Neural cell (in vitro differentiated cells): ENCODE measurements at regions not wholly inside any gene's neighbourhood (a gene's known extent, or its start where the extent isn't known, plus 50 kb on each side); places are given as distances from the start of the nearest gene placed in this dataset.

ENCODE experiments used
- H2AFZ ChIP-seq: fragments of 200-600, 300-800 bp; sonication (generic), shearing (Covaris generic); 2 replicates; pipeline ENCODE4 v1.6.0; 2014; ENCODE audit warnings: low read depth, mild to moderate bottlenecking, antibody characterized with exemption, low read length, moderate library complexity
- H3F3A ChIP-seq: fragments of 200-600 bp; shearing (Covaris generic); 2 replicates; pipeline ENCODE4 v1.6.1; 2016; ENCODE audit warnings: mild to moderate bottlenecking, moderate library complexity, mixed read lengths, antibody characterized with exemption, low read length; ENCODE audit not compliant: insufficient read depth, poor library complexity, severe bottlenecking
- H3K27ac ChIP-seq: fragments of 200-600, 300-800 bp; sonication (generic), shearing (Covaris generic); 2 replicates; pipeline ENCODE4 v1.5.1; 2014; ENCODE audit warnings: mild to moderate bottlenecking, low read length, moderate library complexity
- H3K27me3 ChIP-seq: fragments of 300-800, 200-600 bp; sonication (generic), shearing (Covaris generic); 2 replicates; pipeline ENCODE4 v1.6.0; 2014; ENCODE audit warnings: mild to moderate bottlenecking, low read depth, low read length, moderate library complexity; ENCODE audit not compliant: insufficient read depth
- H3K36me3 ChIP-seq: fragments of 300-800, 200-600 bp; sonication (generic), shearing (Covaris generic); 2 replicates; pipeline ENCODE4 v1.5.1; 2014; ENCODE audit warnings: mild to moderate bottlenecking, antibody characterized with exemption, low read length, moderate library complexity; ENCODE audit not compliant: insufficient read depth
- H3K4me2 ChIP-seq: fragments of 300-800, 200-600 bp; sonication (generic), shearing (Covaris generic); 2 replicates; pipeline ENCODE4 v1.6.0; 2014; ENCODE audit warnings: mild to moderate bottlenecking, low read length
- H3K4me3 ChIP-seq: fragments of 300-800, 200-600 bp; sonication (generic), shearing (Covaris generic); 2 replicates; pipeline ENCODE4 v1.5.1; 2014; ENCODE audit warnings: mild to moderate bottlenecking, low read length, moderate library complexity
- H3K79me2 ChIP-seq: fragments of 200-600 bp; shearing (Covaris generic); replicated peaks from 2 replicates; pipeline ENCODE4 v1.6.0; 2014; ENCODE audit warnings: mild to moderate bottlenecking, low read length, moderate library complexity; ENCODE audit not compliant: insufficient read depth
- H3K9ac ChIP-seq: fragments of 300-800, 200-600 bp; sonication (generic), shearing (Covaris generic); 2 replicates; pipeline ENCODE4 v1.6.1; 2016; ENCODE audit warnings: mild to moderate bottlenecking, low read length, mixed read lengths
- H3K9me2 ChIP-seq: fragments of 200-600 bp; shearing (Covaris generic); 2 replicates; pipeline ENCODE4 v1.6.1; 2016; ENCODE audit warnings: mild to moderate bottlenecking, low read length, mixed read lengths; ENCODE audit not compliant: insufficient read depth
- H3K9me3 ChIP-seq: fragments of 200-600, 300-800 bp; sonication (generic), shearing (Covaris generic); 2 replicates; pipeline ENCODE4 v1.6.1; 2016; ENCODE audit warnings: mild to moderate bottlenecking, mixed run types, low read length, moderate library complexity, mixed read lengths
- H4K20me1 ChIP-seq: fragments of 200-600 bp; shearing (Covaris generic); 2 replicates; pipeline ENCODE4 v1.6.1; 2016; ENCODE audit warnings: mild to moderate bottlenecking, mixed run types; ENCODE audit not compliant: insufficient read depth
- CTCF ChIP-seq: fragments of 450-650 bp; IDR thresholded peaks from 2 replicates; pipeline ENCODE4 v1.5.1; 2014; ENCODE audit warnings: antibody characterized with exemption, mild to moderate bottlenecking, moderate library complexity; ENCODE audit not compliant: poor library complexity, severe bottlenecking
- EP300 ChIP-seq: fragments of 450-650 bp; conservative IDR thresholded peaks from 2 replicates; pipeline ENCODE4 v1.6.1; 2014; ENCODE audit warnings: antibody characterized with exemption, mild to moderate bottlenecking, moderate library complexity; ENCODE audit not compliant: poor library complexity, severe bottlenecking
- EZH2 ChIP-seq: fragments of 200-600, 300-800 bp; shearing (Covaris generic), sonication (generic); IDR thresholded peaks from 2 replicates; pipeline ENCODE4 v1.6.1; 2014; ENCODE audit warnings: antibody characterized with exemption, low read length, borderline replicate concordance, mild to moderate bottlenecking; ENCODE audit not compliant: insufficient read depth, poor library complexity, severe bottlenecking
- MXI1 ChIP-seq: fragments of 450-650 bp; conservative IDR thresholded peaks from 2 replicates; pipeline ENCODE4 v1.6.1; 2014; ENCODE audit warnings: antibody characterized with exemption, mild to moderate bottlenecking; ENCODE audit not compliant: poor library complexity, severe bottlenecking
- POLR2AphosphoS5 ChIP-seq: IDR thresholded peaks from 2 replicates; pipeline ENCODE4 v1.6.1; 2012
- RAD21 ChIP-seq: fragments of 450-650 bp; conservative IDR thresholded peaks from 2 replicates; pipeline ENCODE4 v1.6.1; 2014; ENCODE audit warnings: antibody characterized with exemption, mild to moderate bottlenecking, moderate library complexity
- REST ChIP-seq: IDR thresholded peaks from 2 replicates; pipeline ENCODE4 v1.6.1; 2012; ENCODE audit warnings: borderline replicate concordance
- SMC3 ChIP-seq: fragments of 450-650 bp; conservative IDR thresholded peaks from 2 replicates; pipeline ENCODE4 v1.6.1; 2014; ENCODE audit warnings: antibody characterized with exemption, mild to moderate bottlenecking, moderate library complexity; ENCODE audit not compliant: poor library complexity
- TAF1 ChIP-seq: IDR thresholded peaks from 2 replicates; pipeline ENCODE4 v1.6.1; 2012; ENCODE audit warnings: low read depth

GRCh38 chr12:13891902-13892301 is 89.5 kb downstream of the GRIN2B start:
- Histone ChIP-seq H3K9me3 (no peaks in the 10 kb centered on the region), H3K27me3 (no peaks in the 10 kb centered on the region), H3F3A (no peaks in the 10 kb centered on the region), H3K4me2 (no peak overlapping the region), H2AFZ (no peak overlapping the region), H3K9ac (no peak overlapping the region), H3K27ac (no peak overlapping the region), H4K20me1 (no peaks in the 10 kb centered on the region), H3K4me3 (no peak overlapping the region), H3K36me3 (no peaks in the 10 kb centered on the region), H3K79me2 (no peaks in the 10 kb centered on the region), H3K9me2 (no peaks in the 10 kb centered on the region)
- TF ChIP-seq RAD21 (no peak), EP300 (no peak), MXI1 (no peak), REST (no peak), EZH2 (no peak), POLR2AphosphoS5 (no peak)

- H3F3A ChIP-seq, result no peaks in the 10 kb centered on the region
- H3K27me3 ChIP-seq, result no peaks in the 10 kb centered on the region
- no peaks in the 10 kb centered on the region for H4K20me1 ChIP-seq
- no peak overlapping the region for H2AFZ ChIP-seq
- no peaks in the 10 kb centered on the region for H3K9me3 ChIP-seq
- no peak overlapping the region for H3K4me2 ChIP-seq
- TF ChIP-seq REST (no peak), POLR2AphosphoS5 (no peak), EZH2 (no peak), CTCF (no peak), EP300 (no peak), SMC3 (no peak), RAD21 (no peak), TAF1 (no peak), MXI1 (no peak)
- no peaks in the 10 kb centered on the region for H3K9me2 ChIP-seq
- no peaks in the 10 kb centered on the region for H3K36me3 ChIP-seq
- H3K4me3 ChIP-seq, result no peak overlapping the region
- H3K9ac ChIP-seq, result no peak overlapping the region
- H3K79me2 ChIP-seq, result no peaks in the 10 kb centered on the region
- H3K27ac ChIP-seq, result no peak overlapping the region
Observed at GRCh38 chr12:13890943-13891342, 90.5 kb downstream of the GRIN2B start.
